ENCODE measurements at regions not wholly inside any gene's neighbourhood (a gene's known extent, or its start where the extent isn't known, plus 50 kb on each side); places are given as distances from the start of the nearest gene placed in this dataset.

- peak; percentile 1 to 6 for ATAC-seq
- peak in 1 of 2 donors; percentile 81 for DNase-seq
These were observed 78.4 kb upstream of the WNT7B start for GRCh38 chr22:46055181-46055875.

GRCh38 chr22:46055911-46056545, 79.1 kb upstream of the WNT7B start:
- in situ Hi-C loops (cut with MboI; ENCODE audit: low sequenced_read_pairs in 4 of 4) = no loop called here

More at GRCh38 chr22:46055181-46055875, 78.4 kb upstream of the WNT7B start:
- in situ Hi-C loops (cut with MboI; ENCODE audit: low sequenced_read_pairs in 4 of 4) (no loop called here), intact Hi-C loops (cut with DNase I; ENCODE audit: low total_unique reads) (no loop called here)
- TF ChIP-seq CTCF (IDR thresholded peaks at IDR 0.05 in 4 of 5, conservative IDR thresholded peaks at IDR 0.05 in 1 of 5) (no peak), POLR2A (IDR thresholded peaks at IDR 0.05) (no peak)
- Histone ChIP-seq H3K4me1 (peaks cover 77 to 88% of the 10 kb centered on the region in 2 donors), H3K9me3 (no peaks in the 10 kb centered on the region), H3K27me3 (no peaks in the 10 kb centered on the region), H3K36me3 (no peaks in the 10 kb centered on the region), H3K27ac (peak overlapping the region; percentile 98 to 99 (median 98)), H3K4me3 (peak overlapping the region; percentile 73 to 90 (median 84))

GRCh38 chr22:46056546-46057245, 79.7 kb upstream of the WNT7B start:
- intact Hi-C loops (cut with DNase I; ENCODE audit: low total_unique reads) = no loop called here
- no peak for ATAC-seq
- H3K4me1 ChIP-seq = peaks cover 75 to 79% of the 10 kb centered on the region in 2 donors
- peak in 1 of 2 donors; percentile 7 for DNase-seq
- no peaks in the 10 kb centered on the region for H3K36me3 ChIP-seq
- no peaks in the 10 kb centered on the region for H3K27me3 ChIP-seq
- peak overlapping the region; percentile 98 to 99 (median 98) for H3K27ac ChIP-seq
- TF ChIP-seq POLR2A (IDR thresholded peaks at IDR 0.05) = no peak
- no peak for TF ChIP-seq CTCF (IDR thresholded peaks at IDR 0.05 in 4 of 5, conservative IDR thresholded peaks at IDR 0.05 in 1 of 5)
- in situ Hi-C loops (cut with MboI; ENCODE audit: low sequenced_read_pairs in 4 of 4) = no loop called here
- H3K4me3 ChIP-seq = peak overlapping the region; percentile 73 to 90 (median 84)
- no peaks in the 10 kb centered on the region for H3K9me3 ChIP-seq

More at GRCh38 chr22:46055911-46056545, 79.1 kb upstream of the WNT7B start:
- H3K27me3 ChIP-seq = no peaks in the 10 kb centered on the region
- H3K4me3 ChIP-seq = peak overlapping the region; percentile 73 to 90 (median 84)
- ATAC-seq (no peak), DNase-seq (peak in 1 of 2 donors; percentile 48)
- peaks cover 80 to 85% of the 10 kb centered on the region in 2 donors for H3K4me1 ChIP-seq
- intact Hi-C loops (cut with DNase I; ENCODE audit: low total_unique reads) = no loop called here
- peak overlapping the region; percentile 98 to 99 (median 98) for H3K27ac ChIP-seq
- no peak for TF ChIP-seq CTCF (IDR thresholded peaks at IDR 0.05 in 4 of 5, conservative IDR thresholded peaks at IDR 0.05 in 1 of 5)
- TF ChIP-seq POLR2A (IDR thresholded peaks at IDR 0.05) = no peak
- no peaks in the 10 kb centered on the region for H3K9me3 ChIP-seq
- H3K36me3 ChIP-seq = no peaks in the 10 kb centered on the region

GRCh38 chr22:46057246-46058090, 80.5 kb upstream of the WNT7B start:
- TF ChIP-seq CTCF (IDR thresholded peaks at IDR 0.05 in 4 of 5, conservative IDR thresholded peaks at IDR 0.05 in 1 of 5) = no peak
- no peak for TF ChIP-seq POLR2A (IDR thresholded peaks at IDR 0.05)
- Histone ChIP-seq H3K4me1 (peaks cover 73 to 78% of the 10 kb centered on the region in 2 donors), H3K4me3 (peak overlapping the region; percentile 73 to 90 (median 84)), H3K27ac (peak overlapping the region; percentile 98 to 99 (median 98)), H3K9me3 (no peaks in the 10 kb centered on the region), H3K27me3 (no peaks in the 10 kb centered on the region), H3K36me3 (no peaks in the 10 kb centered on the region)
- DNase-seq (peak in 1 of 2 donors; percentile 31), ATAC-seq (no peak)
- in situ Hi-C loops (cut with MboI; ENCODE audit: low sequenced_read_pairs in 4 of 4) = no loop called here
- intact Hi-C loops (cut with DNase I; ENCODE audit: low total_unique reads) = no loop called here
